ENCODE measurements at regions not wholly inside any gene's neighbourhood (a gene's known extent, or its start where the extent isn't known, plus 50 kb on each side); places are given as distances from the start of the nearest gene placed in this dataset.

- no peak for TF ChIP-seq EZH2 (IDR thresholded peaks at IDR 0.05)
- TF ChIP-seq FOXP2 (optimal IDR thresholded peaks at IDR 0.05; ENCODE audit: control extremely low read depth, extremely low read length, insufficient read depth): no peak
These were observed 1231.1 kb upstream of the NXPH2 start for GRCh38 chr2:140011287-140011686.
